HG03196 (cell line): ENCODE measurements at regions not wholly inside any gene's neighbourhood (a gene's known extent, or its start where the extent isn't known, plus 50 kb on each side); places are given as distances from the start of the nearest gene placed in this dataset.

Experiments
- ATAC-seq: cut with Tn5 transposase; IDR thresholded peaks from one replicate; pipeline ENCODE4 v1.9.1; 2021; ENCODE audit not compliant: unreplicated experiment

- no peak for ATAC-seq
Observed at GRCh38 chr15:96716478-96716877, 386.0 kb downstream of the NR2F2 start.

- no peak for ATAC-seq
Observed at GRCh38 chr15:96720251-96720650, 389.8 kb downstream of the NR2F2 start.

GRCh38 chr15:96720656-96721055, 390.2 kb downstream of the NR2F2 start:
- ATAC-seq: no peak

DNA sequence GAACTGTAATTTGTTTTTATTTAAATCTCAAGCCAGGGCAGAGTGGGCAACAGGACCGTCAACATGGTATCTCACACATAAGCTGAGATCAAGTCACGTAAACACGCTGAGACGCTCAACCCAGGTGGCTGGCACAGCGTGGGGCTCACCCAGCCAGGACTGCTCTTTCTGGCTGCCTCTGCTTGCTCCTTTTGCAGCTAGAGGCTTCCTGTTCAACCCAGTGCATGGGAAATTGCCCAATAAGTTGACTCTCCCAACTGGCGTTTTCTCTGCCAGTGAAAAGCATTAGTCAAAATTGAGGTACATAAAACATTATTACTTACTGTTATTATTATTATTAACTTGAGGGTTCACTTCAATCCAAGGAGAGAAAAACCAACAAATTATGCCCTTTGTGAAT, 398.1 kb downstream of the NR2F2 start:
- no peak for ATAC-seq

DNA sequence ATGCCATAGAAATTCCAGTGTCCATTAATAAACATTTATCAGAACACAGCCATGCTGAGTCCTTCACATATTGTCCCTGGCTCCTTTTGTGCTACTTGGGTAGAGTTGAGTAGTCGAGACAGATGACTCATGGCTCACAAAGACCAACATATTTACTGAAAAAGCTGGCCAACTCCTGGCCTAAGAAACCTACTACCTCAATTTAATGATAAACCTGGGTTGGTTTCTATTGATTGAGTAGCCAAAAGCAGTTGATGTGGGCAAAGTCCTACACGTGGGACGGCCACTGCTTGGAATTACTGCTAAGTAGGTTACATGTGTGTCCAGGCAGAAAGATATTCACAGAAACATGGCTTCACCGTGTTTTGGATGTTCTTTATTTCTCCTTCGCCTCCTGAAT, 402.2 kb downstream of the NR2F2 start:
- no peak for ATAC-seq

DNA sequence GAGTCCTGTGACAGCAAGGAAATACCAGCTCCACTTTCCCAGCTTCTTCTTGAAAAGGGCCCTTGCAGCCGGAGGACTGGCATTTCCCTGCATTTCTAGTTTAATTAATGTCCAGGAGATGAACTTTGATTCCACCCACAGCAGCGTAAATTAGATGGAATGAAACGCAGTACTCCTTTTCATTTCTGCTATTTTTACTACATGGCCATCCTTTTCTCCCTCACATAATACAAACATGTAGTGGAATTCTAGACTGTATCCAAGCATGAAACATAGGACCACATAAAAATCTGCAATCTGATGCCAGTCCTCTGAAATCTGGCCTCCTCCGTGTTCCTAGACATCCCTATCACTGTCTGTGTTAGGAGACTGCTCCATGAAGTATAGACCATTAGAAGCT, 403.2 kb downstream of the NR2F2 start:
- ATAC-seq: no peak

DNA sequence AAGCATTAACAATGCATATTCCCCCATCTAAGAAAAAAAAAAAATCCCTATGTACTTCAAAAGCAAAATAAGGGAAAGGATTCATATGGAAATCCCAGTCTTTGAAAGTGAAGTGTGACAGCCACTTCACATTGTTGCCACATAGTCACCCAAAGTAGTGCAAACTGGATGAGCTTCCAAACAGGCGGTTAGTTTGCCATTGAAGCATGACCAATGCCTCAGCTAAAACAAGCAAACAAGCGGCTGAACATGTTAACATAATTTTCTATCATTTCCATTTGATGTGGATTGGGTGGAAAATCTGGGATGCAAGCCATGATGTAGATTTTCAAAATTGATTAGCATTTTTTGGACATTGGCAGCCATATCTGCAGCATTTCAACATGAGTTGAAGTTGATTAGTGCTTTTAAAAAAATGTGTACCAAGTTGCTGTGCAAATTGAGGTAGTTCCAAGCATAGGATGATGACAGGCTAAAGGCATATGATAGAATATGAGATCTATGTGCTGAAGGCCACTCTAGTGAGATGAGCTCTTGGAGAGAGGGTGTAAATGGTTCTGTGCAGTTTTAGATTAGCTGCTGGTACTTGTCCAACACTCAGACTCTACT, 405.2 kb downstream of the NR2F2 start:
- no peak for ATAC-seq

- ATAC-seq: no peak
Observed at GRCh38 chr15:96736384-96736783, 405.9 kb downstream of the NR2F2 start.

- no peak for ATAC-seq
Observed at GRCh38 chr15:96737408-96737807, 406.9 kb downstream of the NR2F2 start.

- ATAC-seq: no peak
Observed at GRCh38 chr15:96746665-96747064, 416.2 kb downstream of the NR2F2 start.

DNA sequence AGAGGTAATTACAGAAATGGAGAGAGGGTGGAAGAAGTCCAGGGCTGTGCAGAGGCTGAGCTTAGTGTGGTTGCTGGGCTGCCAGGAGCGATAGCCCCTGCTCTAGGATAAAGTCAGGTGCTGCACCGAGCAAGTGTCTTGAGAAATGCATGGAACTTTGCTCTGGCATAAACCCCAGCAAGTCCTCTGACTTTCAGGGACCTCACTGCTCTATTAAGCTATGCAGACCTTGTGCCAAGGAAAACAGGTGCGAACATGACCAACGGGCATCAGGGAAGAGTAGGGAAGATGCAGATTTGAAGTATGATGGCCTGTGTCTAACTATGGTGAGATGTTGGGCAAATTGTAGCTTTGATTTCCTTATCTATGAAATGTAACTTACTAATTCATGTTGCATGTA, 416.8 kb downstream of the NR2F2 start:
- ATAC-seq: no peak

GRCh38 chr15:96750361-96750760, 419.9 kb downstream of the NR2F2 start:
- no peak for ATAC-seq

DNA sequence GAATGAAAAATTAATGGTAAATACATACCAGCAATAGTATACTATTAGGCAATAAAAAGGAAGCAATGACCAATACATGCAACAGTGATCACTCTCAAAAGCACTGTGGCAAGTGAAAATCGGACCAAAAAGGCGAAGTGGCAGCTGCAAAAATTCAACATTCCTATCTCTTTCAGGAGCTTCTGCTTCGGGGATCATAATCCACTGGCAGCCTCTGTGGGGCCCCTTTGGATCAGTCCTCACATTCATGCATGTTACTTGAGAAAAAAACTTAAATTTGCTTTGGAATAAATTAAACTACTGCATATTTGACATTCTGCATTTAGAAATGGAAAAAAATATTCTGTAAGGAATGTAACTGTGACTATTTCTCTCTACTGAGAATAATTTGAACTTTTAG, 425.6 kb downstream of the NR2F2 start:
- ATAC-seq: no peak

- ATAC-seq: no peak
Observed at GRCh38 chr15:96756656-96757055, 426.2 kb downstream of the NR2F2 start.

DNA sequence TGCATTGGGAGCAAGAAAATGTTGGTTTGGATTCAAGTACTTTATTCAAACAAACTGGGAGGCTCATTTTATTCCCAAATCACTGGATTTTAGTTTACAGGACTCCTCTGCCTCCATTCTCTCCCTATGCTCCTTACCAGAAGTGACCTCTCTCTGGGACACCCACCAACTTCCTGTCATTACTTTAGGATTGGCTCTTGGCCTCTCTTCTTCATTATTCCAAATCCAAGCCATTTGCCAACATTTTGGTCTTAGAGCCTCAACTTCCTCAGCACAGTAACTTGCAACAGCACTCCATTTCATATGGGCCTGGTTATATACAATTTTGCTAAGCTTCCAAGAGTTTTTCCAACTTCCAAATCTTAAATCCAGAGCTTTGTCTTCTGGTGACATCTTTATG, 432.1 kb downstream of the NR2F2 start:
- no peak for ATAC-seq

DNA sequence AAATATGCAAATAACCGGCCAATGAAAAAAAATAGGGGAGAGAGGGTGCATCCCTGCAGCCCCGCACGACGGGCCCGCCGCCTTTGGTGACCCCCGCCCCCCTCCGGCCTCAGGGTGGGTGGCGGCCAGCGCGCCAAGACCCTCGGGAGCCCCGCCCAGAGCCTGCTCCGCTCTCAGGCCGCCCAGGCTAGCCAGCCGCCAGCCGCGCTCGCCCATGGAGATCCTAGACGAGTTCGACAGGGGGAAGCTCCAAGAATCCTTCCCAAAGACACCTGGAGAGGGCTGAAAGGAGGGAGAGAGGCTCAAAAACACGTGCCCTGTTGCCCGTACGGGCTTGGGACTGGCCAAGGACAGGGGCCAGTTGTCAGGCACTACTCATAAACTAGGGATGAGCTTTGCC, 434.0 kb downstream of the NR2F2 start:
- no peak for ATAC-seq

DNA sequence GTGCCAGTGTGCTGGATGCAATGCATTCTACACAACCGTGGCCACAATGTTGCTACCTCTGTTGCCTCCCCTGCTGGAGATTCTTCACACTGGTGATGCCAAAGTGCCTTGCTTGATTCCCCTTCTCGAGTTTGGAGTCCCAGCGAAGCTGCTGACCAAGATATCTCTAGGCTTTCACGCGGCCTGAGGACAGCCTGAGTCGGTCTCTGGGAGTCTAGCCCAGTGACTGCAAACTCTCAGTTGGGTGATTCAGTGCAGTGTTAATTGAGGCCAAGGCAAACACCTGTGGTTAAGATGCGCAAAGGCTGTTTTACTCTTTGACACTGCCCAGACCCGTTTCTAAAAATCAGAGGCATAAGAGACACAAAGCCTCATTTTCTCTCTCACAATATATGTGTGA, 434.4 kb downstream of the NR2F2 start:
- no peak for ATAC-seq

DNA sequence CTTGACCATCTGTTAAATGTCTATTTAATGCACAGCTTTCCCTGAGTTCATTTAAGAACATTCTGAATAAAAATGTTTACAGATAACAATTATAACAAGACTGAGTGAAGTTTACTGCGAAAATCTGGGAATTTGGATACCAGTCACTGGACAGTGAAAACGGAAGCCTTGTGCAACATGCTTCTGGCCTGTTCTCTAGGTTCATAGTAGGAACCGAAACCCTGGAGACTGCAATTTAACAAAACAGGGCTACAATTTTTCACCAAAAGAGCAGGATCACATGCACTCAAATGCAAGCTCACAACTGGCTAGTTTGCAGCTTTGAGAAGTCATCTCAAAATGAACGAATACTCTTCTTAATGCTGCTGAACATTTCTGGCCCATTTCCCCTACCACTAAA, 435.9 kb downstream of the NR2F2 start:
- ATAC-seq: no peak

DNA sequence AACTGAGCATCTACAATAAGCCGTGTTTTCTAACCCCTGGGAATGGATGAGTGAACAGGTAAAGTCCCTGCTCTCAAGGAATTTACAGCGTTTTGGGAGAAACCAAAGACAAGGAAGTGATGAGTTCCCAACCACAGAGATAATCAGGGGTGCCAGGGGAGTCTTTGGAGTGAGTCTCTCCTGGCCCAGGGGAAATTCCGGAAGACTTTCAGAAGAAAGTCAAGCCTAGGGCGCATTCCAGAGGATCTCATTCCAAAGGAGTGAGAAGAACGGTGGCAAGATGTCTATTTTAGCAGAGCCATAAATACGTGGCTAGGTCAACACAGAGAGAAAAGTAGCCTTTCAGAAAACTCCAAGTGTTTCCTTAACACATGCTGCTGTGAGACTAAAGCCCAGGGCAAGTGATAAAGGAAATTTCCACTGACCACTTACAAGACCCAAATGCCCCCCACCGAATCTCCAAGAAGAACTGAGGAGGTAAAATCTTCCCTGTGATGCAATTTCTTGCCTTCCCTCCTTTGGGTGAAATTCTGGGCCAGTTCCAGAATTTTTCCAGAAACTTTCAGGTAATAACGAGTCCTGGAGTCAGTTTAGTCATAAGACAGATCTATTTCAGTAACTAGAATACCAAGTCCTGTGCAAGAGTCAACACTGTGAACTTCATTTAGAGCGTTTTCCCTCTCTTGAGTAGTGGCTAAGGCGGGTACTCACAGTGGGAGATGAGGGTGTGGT, 437.4 kb downstream of the NR2F2 start:
- ATAC-seq: no peak

- ATAC-seq: no peak
Observed at GRCh38 chr15:96768435-96768789, 437.9 kb downstream of the NR2F2 start.

DNA sequence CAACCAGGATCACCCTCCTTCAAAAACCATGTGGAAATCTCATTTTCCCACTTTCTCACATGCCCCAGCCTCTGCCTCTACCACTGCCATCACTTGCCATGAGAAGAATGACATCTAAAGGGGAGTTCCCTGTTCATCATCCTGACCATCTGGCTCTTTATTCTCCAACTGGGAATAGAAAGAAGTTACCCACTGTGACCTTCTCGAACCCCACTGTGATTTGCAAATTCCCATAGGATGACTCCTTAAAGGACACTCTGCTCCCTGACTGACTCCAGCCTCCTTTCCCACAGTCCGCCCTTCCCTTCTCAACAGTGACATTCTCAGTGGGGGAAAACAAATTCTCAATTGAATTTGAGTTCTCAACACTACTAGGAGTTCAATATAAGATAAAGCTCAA, 440.5 kb downstream of the NR2F2 start:
- ATAC-seq: no peak

- ATAC-seq: no peak
Observed at GRCh38 chr15:96774216-96774615, 443.7 kb downstream of the NR2F2 start.

DNA sequence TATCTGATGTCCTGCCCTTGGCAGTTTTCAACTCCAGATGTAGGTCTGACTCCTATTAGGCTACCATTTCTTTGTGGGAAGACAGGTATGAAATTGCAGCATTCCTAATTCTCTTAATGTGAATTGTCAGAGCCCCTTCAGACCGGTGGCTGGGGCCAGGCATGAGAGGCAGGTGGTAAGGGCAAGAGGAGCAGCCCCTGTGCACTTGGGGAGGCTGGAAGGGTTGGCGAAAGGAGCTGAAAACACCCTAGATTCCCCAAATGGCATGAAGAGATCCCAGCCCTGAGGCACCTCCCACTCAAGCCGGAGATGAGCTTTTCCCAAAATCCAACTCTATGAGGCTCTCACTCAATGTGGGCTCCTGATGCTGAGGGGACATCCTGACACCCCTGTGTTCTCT, 453.2 kb downstream of the NR2F2 start:
- ATAC-seq: no peak
